ENCODE measurements at regions not wholly inside any gene's neighbourhood (a gene's known extent, or its start where the extent isn't known, plus 50 kb on each side); places are given as distances from the start of the nearest gene placed in this dataset.
"Not testable (repeated sequence)": the region's sequence is repeated elsewhere in the genome, so short reads cannot be mapped to it uniquely, and the experiment has no call there.

DNA sequence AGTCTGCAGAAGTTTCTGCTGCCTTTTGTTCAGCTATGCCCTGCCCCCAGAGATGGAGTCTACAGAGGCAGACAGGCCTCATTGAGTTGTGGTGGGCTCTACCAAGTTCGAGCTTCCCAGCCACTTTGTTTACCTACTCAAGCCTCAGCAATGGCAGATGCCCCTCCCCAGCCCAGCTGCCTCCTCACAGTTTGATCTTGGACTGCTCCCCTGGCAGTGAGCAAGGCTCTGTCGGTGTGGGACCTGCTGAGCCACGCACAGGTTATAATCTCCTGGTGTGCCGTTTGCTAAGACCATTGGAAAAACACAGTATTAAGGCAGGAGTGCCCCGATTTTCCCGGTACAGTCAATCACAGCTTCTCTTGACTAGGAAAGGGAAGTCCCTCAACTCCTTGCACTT lies 221.0 kb upstream of the CNTNAP5 start:
- TF ChIP-seq, protein P1, sequence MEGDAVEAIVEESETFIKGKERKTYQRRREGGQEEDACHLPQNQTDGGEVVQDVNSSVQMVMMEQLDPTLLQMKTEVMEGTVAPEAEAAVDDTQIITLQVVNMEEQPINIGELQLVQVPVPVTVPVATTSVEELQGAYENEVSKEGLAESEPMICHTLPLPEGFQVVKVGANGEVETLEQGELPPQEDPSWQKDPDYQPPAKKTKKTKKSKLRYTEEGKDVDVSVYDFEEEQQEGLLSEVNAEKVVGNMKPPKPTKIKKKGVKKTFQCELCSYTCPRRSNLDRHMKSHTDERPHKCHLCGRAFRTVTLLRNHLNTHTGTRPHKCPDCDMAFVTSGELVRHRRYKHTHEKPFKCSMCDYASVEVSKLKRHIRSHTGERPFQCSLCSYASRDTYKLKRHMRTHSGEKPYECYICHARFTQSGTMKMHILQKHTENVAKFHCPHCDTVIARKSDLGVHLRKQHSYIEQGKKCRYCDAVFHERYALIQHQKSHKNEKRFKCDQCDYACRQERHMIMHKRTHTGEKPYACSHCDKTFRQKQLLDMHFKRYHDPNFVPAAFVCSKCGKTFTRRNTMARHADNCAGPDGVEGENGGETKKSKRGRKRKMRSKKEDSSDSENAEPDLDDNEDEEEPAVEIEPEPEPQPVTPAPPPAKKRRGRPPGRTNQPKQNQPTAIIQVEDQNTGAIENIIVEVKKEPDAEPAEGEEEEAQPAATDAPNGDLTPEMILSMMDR (conservative IDR thresholded peaks at IDR 0.05 in 1 of 2, IDR thresholded peaks at IDR 0.05 in 1 of 2; ENCODE audit: extremely low read depth in 1 of 2, insufficient read depth in 1 of 2, low read depth in 1 of 2, low read length in 2 of 2): not testable (repeated sequence)
- not testable (repeated sequence) for TF ChIP-seq EZH2 (IDR thresholded peaks at IDR 0.05; ENCODE audit: borderline replicate concordance, low read length)
